Cardiac muscle cell (in vitro differentiated cells and primary cell): ENCODE measurements at regions not wholly inside any gene's neighbourhood (a gene's known extent, or its start where the extent isn't known, plus 50 kb on each side); places are given as distances from the start of the nearest gene placed in this dataset.

Source experiments
- DNase-seq, 2 donors: peaks; one replicate each; pipeline versions ENCODE4 v3.0.0 to v3.0.0-alpha.2; 2010 to 2017; ENCODE audit warnings: low read depth in 1 of 2, low spot score in 1 of 2
- H3K27ac ChIP-seq: fragments of 200-600 bp; sonication (generic); 2 replicates; pipeline ENCODE4 v1.5.1; 2016
- H3K27me3 ChIP-seq: fragments of 200-600 bp; sonication (generic); 2 replicates; pipeline ENCODE4 v1.6.0; 2016; ENCODE audit warnings: control low read depth
- H3K36me3 ChIP-seq: fragments of 200-600 bp; sonication (generic); 2 replicates; pipeline ENCODE4 v1.5.1; 2016; ENCODE audit warnings: control low read depth
- H3K4me1 ChIP-seq: fragments of 200-600 bp; sonication (generic); 2 replicates; pipeline ENCODE4 v1.8.1; 2017; ENCODE audit warnings: low read depth, mild to moderate bottlenecking, mixed run types
- H3K4me3 ChIP-seq: fragments of 200-600 bp; sonication (generic); 2 replicates; pipeline ENCODE4 v1.5.1; 2016; ENCODE audit warnings: mild to moderate bottlenecking
- H3K9me3 ChIP-seq: fragments of 200-600 bp; sonication (generic); 2 replicates; pipeline ENCODE4 v1.5.1; 2017; ENCODE audit warnings: low read depth, mild to moderate bottlenecking, control low read depth
- TF ChIP-seq, protein P1 (sequence below): IDR thresholded peaks from 2 replicates; pipeline ENCODE4 v1.5.1; 2012; ENCODE audit warnings: low read depth, mild to moderate bottlenecking, low read length

DNA sequence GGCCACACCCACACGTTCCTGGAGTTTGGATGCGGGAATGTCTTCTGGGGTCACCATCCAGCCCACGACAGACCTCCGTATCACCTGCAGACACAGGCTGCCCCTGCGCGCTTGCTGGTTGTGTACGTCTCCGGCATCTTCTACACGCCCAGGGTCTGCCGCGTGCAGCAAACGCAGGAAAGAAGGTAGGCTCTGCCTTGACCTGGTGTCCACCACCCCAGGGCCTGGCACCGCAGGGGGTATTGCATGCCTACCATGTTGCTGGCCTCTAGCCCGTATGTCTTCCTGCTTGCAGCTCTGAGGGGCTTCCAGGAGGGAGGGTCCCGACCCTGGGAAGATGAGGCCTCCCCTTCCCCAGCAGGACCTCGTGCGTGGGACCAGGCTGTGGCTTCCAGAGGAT lies 298.8 kb upstream of the IRX4 start:
- no peaks in the 10 kb centered on the region for H3K36me3 ChIP-seq

DNA sequence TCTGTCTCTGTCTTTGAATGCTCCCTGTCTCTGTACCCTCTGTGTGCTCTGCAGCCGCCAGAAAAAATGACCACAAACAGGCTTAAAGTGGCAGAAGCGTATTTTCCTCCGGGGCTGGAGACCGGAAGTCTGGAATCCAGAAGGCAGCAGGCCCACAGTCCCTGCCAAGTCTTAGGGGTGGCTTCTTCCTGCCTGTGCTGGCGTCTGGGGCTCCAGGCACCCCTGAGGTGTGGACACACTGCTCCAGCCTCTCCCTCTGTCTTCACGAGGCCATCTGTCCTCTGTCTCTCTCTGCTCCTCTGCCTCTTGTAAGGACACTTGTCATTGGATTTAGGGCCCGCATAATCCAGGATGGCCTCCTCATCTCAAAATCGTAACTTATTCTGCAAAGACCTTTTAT lies 298.4 kb upstream of the IRX4 start:
- Histone ChIP-seq H3K36me3 (no peaks in the 10 kb centered on the region), H3K27me3 (no peaks in the 10 kb centered on the region), H3K4me3 (no peak overlapping the region), H3K4me1 (no peaks in the 10 kb centered on the region), H3K27ac (no peak overlapping the region), H3K9me3 (no peaks in the 10 kb centered on the region)
- TF ChIP-seq, protein P1, sequence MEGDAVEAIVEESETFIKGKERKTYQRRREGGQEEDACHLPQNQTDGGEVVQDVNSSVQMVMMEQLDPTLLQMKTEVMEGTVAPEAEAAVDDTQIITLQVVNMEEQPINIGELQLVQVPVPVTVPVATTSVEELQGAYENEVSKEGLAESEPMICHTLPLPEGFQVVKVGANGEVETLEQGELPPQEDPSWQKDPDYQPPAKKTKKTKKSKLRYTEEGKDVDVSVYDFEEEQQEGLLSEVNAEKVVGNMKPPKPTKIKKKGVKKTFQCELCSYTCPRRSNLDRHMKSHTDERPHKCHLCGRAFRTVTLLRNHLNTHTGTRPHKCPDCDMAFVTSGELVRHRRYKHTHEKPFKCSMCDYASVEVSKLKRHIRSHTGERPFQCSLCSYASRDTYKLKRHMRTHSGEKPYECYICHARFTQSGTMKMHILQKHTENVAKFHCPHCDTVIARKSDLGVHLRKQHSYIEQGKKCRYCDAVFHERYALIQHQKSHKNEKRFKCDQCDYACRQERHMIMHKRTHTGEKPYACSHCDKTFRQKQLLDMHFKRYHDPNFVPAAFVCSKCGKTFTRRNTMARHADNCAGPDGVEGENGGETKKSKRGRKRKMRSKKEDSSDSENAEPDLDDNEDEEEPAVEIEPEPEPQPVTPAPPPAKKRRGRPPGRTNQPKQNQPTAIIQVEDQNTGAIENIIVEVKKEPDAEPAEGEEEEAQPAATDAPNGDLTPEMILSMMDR = no peak
- DNase-seq = no peak

More for the DNA sequence above, 298.8 kb upstream of the IRX4 start:
- Histone ChIP-seq H3K4me1 (no peaks in the 10 kb centered on the region), H3K27me3 (no peaks in the 10 kb centered on the region), H3K9me3 (no peaks in the 10 kb centered on the region), H3K27ac (no peak overlapping the region), H3K4me3 (no peak overlapping the region)
- TF ChIP-seq, protein P1 = no peak
- DNase-seq = no peak

DNA sequence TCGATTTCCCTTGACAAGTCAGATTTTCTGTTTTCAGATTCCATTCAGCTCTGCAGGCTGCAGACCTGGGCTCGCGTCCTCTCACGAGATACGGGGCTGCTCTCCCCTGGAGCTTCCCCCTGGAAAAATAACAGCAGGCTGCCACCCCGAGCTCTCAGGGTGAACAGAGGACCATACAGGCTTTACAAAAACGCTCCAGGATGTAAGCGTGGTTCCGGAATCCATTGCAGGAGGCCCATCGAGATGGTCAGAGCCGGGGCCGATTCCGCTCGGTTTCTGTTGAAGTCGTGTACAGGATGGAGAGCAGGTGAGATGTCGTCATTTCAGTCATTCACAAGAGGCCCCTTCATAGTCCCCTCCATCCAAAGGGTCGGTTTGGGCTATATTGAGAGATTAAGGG lies 297.7 kb upstream of the IRX4 start:
- DNase-seq = no peak
- Histone ChIP-seq H3K4me3 (no peak overlapping the region), H3K4me1 (no peaks in the 10 kb centered on the region), H3K27me3 (no peaks in the 10 kb centered on the region), H3K9me3 (no peaks in the 10 kb centered on the region), H3K27ac (no peak overlapping the region), H3K36me3 (no peaks in the 10 kb centered on the region)
- TF ChIP-seq, protein P1 = no peak

DNA sequence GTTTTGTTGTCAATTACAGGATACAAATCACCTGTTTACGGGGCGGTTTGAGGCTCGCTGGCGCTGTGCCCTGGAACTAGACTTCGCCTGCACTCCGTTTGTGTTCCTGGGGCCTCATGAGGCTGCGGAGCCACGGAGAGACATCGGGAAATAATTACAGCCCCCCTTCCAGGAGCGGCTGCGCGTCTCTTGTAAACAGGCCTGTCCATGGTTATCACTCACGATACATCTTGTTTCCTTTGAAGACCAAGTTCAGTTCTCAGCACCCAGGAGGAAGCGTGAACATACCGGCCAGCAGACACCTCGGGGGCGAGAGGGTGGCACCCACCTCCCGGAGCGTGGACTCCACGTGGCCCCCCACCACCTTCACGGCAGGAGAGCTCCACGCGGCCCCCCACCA lies 297.1 kb upstream of the IRX4 start:
- Histone ChIP-seq H3K4me1 (no peaks in the 10 kb centered on the region), H3K27ac (no peak overlapping the region), H3K9me3 (no peaks in the 10 kb centered on the region), H3K36me3 (no peaks in the 10 kb centered on the region), H3K27me3 (no peaks in the 10 kb centered on the region), H3K4me3 (no peak overlapping the region)
- TF ChIP-seq, protein P1 = no peak
- DNase-seq = no peak

DNA sequence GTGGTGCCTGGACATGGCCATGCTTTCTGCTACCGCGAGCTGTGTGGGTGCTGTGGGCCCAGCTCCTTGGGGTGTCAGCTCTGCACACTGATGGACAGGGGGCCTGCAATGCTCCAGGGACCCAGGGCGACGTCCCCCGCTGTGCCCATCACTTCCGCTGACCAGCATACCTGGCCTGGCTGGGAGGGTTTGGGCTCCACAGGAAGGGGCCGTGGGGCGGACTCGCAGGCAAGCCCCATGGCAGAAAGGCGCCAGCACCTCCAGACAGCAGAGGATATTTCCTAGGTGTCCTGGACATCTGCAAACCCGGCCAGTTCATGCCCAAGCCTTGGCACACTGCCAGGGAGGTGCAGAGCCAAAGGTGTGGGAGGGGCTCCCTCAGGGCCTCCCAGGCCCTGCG lies 295.8 kb upstream of the IRX4 start:
- no peak for DNase-seq
- H3K27me3 ChIP-seq = no peaks in the 10 kb centered on the region
- H3K9me3 ChIP-seq = no peaks in the 10 kb centered on the region
- H3K36me3 ChIP-seq = no peaks in the 10 kb centered on the region
- peaks cover 7% of the 10 kb centered on the region for H3K4me1 ChIP-seq
- H3K4me3 ChIP-seq = no peak overlapping the region
- H3K27ac ChIP-seq = no peak overlapping the region
- TF ChIP-seq, protein P1 = no peak

DNA sequence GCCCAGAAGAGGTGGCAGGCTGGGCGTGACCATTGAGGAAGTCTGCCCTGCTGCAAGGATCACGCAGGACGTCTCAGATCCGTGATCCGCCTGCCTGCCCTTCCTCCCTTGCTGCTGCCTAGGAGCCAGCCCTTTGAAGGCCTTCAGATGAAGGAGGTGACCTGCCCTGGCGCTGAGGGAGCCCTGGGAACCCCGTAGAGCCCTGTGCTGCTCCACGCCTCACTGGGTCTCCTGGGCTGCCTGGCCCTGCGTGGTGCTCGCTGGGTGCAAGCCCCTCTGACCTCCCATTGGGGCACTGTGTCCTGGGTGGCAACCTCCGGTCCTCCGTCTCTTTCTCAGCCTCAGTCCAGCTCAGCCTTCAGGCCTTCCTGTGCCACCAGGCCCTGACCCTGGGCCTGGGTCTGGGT lies 295.3 kb upstream of the IRX4 start:
- TF ChIP-seq, protein P1 = no peak
- no peaks in the 10 kb centered on the region for H3K27me3 ChIP-seq
- H3K36me3 ChIP-seq = no peaks in the 10 kb centered on the region
- no peak overlapping the region for H3K4me3 ChIP-seq
- no peaks in the 10 kb centered on the region for H3K9me3 ChIP-seq
- no peak overlapping the region for H3K27ac ChIP-seq
- peaks cover 11% of the 10 kb centered on the region for H3K4me1 ChIP-seq
- no peak for DNase-seq
